T-helper 9 cell (primary cell): ENCODE measurements at regions not wholly inside any gene's neighbourhood (a gene's known extent, or its start where the extent isn't known, plus 50 kb on each side); places are given as distances from the start of the nearest gene placed in this dataset.
"Not testable (repeated sequence)": the region's sequence is repeated elsewhere in the genome, so short reads cannot be mapped to it uniquely, and the experiment has no call there.

Experiments used
- DNase-seq: peaks from one replicate; pipeline ENCODE4 v3.0.0-alpha.2; 2020

GRCh38 chr11:25527841-25528240 is 804.1 kb upstream of the ANO3 start:
- DNase-seq = no peak

DNA sequence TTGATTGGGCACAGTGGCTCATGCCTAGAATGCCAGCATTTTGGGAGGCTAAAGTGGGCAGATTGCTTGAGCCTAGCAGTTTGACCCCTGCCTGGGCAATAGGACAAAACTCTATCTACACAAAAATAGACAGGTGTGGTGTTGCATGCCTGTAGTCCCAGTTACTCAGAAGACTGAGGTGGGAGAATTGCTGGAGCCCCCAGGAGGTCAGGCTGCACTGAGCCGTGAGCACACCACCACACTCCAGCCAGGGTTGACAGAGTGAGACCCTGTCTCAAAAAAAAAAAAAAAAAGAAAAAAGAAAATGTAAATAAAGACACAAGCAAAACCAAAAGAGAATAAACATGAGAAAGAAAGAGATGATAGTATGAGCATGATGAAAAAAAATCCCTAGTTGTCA is 802.4 kb upstream of the ANO3 start:
- DNase-seq = no peak

GRCh38 chr11:25535467-25536272 is 796.3 kb upstream of the ANO3 start:
- DNase-seq = no peak

GRCh38 chr11:25536289-25536688 is 795.6 kb upstream of the ANO3 start:
- no peak for DNase-seq

- no peak for DNase-seq
These were observed 794.5 kb upstream of the ANO3 start for GRCh38 chr11:25537393-25537792.

DNA sequence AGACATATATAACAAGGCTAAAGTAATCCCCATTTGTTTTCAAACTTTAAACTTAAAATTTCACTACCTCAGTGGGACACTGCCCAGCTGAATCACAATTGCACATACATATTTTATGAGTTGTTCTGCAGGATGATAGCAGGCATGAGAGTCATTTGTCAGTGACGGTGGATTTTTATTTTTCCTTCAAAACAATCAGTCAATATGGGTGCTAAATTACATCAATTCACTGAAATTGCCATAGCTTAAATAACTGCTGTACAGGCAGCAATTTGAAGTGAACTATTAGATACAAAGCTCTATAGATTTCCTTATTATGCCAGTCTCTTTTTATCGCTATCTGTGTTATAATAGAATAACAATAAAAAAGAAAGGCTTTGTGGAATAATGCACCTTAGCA is 784.6 kb upstream of the ANO3 start:
- DNase-seq = no peak

- no peak for DNase-seq
These were observed 769.5 kb upstream of the ANO3 start for GRCh38 chr11:25562417-25562816.

GRCh38 chr11:25565846-25566245 is 766.1 kb upstream of the ANO3 start:
- no peak for DNase-seq

DNA sequence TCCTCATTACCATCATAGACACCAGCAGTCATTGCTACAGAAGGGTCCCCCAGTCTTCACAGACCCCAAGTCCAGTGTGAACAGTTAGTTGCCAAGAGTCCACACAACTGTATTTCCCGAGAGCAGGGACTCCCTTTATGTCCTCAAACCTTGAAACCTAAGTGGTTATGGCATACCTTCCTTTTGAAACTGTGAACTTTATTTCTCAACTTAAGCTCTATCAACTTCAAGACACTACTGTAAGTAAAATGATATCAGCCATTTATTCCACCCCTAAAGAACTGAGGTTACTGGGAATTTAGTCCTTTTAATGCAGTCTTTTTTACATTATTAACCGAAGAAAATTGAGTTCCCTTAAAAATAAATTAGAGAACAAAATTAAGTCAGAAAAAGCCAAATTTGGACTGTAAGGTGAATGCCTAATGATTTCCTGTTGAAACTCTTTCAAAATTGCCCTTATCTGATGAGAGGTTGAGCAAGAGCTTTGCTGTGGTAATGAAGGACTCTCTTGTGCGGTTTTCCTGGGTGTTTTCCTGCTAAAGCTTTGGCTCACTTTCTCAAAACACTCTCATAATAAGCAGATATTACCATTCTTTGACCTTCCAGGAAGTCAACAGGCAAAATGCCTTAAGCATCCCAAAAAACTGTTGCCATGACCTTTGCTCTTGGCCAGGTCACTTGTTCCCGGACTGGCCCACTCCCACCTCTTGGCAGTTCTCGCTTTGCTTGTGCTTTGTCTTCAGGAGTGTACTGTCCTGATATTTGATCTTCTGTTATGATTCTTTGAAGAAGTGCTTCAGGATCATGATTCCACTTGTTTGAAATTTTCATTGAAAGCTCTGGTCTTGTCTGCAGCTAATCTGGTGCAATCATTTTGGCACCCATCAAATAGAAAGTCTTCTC is 765.4 kb upstream of the ANO3 start:
- no peak for DNase-seq

GRCh38 chr11:25576320-25576719 is 755.6 kb upstream of the ANO3 start:
- no peak for DNase-seq

- not testable (repeated sequence) for DNase-seq
These were observed 752.4 kb upstream of the ANO3 start for GRCh38 chr11:25579554-25579953.

DNA sequence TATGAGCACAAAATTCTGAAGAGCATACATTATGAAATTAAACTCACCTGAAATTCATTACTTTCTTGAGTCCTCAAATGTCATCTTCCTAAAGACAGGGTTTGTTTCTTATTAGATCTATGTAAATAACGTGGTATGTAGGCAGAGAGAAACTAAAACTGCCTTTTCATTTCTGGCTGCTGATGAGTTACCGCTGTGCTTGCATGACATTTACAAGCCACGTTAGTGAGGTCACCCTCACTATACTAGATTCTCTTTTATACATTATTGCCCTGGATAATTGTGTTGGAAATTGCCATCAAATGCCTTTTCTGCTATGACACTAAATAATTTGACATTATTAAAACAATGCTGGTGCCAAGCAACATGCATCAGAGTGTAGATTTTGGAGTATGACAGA is 748.3 kb upstream of the ANO3 start:
- no peak for DNase-seq

- DNase-seq = no peak
These were observed 744.4 kb upstream of the ANO3 start for GRCh38 chr11:25587496-25587895.

DNA sequence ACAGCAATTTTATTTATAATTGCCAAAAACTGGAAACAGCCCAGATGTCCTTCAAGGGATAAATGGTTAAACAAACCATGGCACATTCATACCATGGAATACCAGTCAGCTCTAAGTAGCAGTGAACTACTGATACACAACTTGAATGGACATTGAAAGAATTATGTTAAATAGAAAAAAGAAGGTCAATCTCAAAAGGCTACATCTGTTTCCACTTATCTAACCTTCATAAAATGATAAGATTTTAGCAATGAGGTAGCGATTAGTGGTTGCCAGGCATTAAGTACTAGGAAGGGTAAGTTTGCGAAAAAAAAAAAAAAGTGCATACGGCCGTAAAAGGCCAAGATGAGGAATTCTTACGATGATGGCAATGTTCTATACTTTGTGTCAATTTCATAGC is 738.7 kb upstream of the ANO3 start:
- DNase-seq = no peak

- no peak for DNase-seq
These were observed 735.2 kb upstream of the ANO3 start for GRCh38 chr11:25596701-25597100.

- no peak for DNase-seq
These were observed 734.2 kb upstream of the ANO3 start for GRCh38 chr11:25597696-25598095.

- DNase-seq = no peak
These were observed 729.8 kb upstream of the ANO3 start for GRCh38 chr11:25602149-25602548.

DNA sequence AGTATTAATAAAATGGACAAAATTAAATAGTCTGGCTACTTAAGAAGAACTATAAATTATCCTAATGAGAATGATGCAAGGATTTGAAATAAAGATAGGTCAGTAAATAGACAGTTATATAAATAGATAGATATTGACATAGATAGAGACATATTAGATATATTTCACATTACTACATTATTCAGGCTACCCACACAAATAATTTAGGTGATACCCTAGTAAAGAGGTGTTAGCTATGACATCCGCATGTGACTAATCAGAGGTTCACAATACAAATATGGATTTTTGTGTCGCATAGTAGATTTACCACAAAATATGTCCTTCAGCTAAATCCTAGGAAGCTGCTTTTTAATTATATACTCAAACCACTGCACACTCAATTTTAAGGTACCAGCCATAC is 729.0 kb upstream of the ANO3 start:
- DNase-seq = no peak

GRCh38 chr11:25612806-25613205 is 719.1 kb upstream of the ANO3 start:
- no peak for DNase-seq

GRCh38 chr11:25613451-25613850 is 718.5 kb upstream of the ANO3 start:
- DNase-seq = no peak

- no peak for DNase-seq
These were observed 718.1 kb upstream of the ANO3 start for GRCh38 chr11:25613865-25614264.

GRCh38 chr11:25615069-25615468 is 716.9 kb upstream of the ANO3 start:
- no peak for DNase-seq

GRCh38 chr11:25615841-25616240 is 716.1 kb upstream of the ANO3 start:
- DNase-seq = no peak

DNA sequence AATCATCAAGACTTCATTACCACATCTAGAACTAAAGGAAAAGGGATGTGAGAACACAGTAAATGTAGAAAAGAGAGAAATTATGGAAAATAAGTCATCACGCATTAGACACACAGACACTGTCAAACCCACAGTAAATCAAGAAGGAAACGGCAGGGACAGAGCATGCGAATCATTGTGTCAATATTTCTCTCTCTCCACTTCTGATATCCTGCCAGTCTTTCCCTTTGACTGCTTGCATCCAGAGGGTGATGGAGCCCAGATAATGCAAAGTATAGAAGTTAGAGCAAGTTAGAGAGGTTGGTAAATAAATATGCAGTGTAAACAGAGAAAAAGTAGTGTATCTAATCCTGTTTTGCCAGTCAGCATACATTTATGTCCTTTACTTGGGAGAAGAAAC is 706.8 kb upstream of the ANO3 start:
- DNase-seq = no peak
